ENCODE measurements at regions not wholly inside any gene's neighbourhood (a gene's known extent, or its start where the extent isn't known, plus 50 kb on each side); places are given as distances from the start of the nearest gene placed in this dataset.

DNA sequence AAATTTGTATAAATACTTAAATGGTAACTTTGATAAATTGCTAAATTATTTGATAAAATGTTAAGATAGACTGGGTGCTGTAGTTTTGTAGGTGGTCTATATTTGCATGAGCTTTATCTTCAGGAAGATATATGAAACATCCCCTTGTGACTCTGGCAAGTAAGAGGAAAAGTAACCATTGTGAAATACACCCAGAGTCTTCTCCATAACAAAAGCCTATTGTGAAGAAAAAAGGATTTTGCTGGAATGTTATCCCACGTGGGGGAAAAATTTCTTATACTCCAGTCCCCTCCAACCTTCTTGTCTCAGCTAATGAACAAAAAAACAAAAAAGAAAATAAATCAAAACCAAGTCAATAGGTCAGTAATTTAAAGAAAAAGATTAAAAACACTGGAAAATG, 600.7 kb downstream of the HDGFL1 start:
- intact Hi-C loops (cut with micrococcal nuclease): loop anchor here (10.0 kb wide), 3 partner anchors 135 to 435 kb away; no protein-coding TSS in a partner anchor
- WGBS, 2 experiments (ENCODE audit: extremely low coverage in 2 of 2, insufficient read length in 1 of 2): no CpG with 5 or more reads among the region's 1 CpG
- in situ Hi-C loops (cut with MboI; ENCODE audit: low sequenced_read_pairs): no loop called here

More for the DNA sequence above, 600.7 kb downstream of the HDGFL1 start:
- DNase-seq: no peak
- Histone ChIP-seq H4K91ac (ENCODE audit: insufficient read depth, low read depth, low read length) (no peak overlapping the region), H3K36me3 (ENCODE audit: control insufficient read depth, insufficient read depth, low read length) (no peaks in the 10 kb centered on the region), H3K4ac (ENCODE audit: low read depth, low read length) (no peak overlapping the region), H3K27me3 (ENCODE audit: control insufficient read depth, insufficient read depth, low read length) (no peaks in the 10 kb centered on the region), H3K9me1 (ENCODE audit: insufficient read depth, low read length) (no peaks in the 10 kb centered on the region), H3K14ac (replicated peaks; ENCODE audit: low read depth, low read length) (no peak overlapping the region), H2BK20ac (ENCODE audit: low read depth, low read length) (no peak overlapping the region), H3K9ac (ENCODE audit: low read depth, low read length) (no peak overlapping the region), H3K4me3 (ENCODE audit: insufficient read depth, low read depth, low read length) (no peak overlapping the region), H2AK5ac (ENCODE audit: low read depth, low read length) (no peak overlapping the region), H3K4me1 (ENCODE audit: control insufficient read depth, insufficient read depth, low read length) (peaks cover 9% of the 10 kb centered on the region), H3K56ac (ENCODE audit: extremely low read depth, insufficient read depth, low read length) (no peak overlapping the region), H3K23ac (ENCODE audit: low read depth, low read length) (no peak overlapping the region), H2BK120ac (ENCODE audit: low read depth, low read length) (no peak overlapping the region), H3K4me2 (ENCODE audit: low read depth, low read length) (no peak overlapping the region), H2BK15ac (ENCODE audit: low read depth, low read length) (no peak overlapping the region), H3K27ac (ENCODE audit: insufficient read depth, low read length) (no peak overlapping the region), H3K9me3 (ENCODE audit: control insufficient read depth, insufficient read depth, low read length) (no peaks in the 10 kb centered on the region), H4K8ac (ENCODE audit: low read depth in 2 of 2, low read length in 2 of 2) (no peak overlapping the region), H3K79me1 (ENCODE audit: low read depth in 1 of 2, low read length in 2 of 2) (no peaks in the 10 kb centered on the region), H2BK5ac (ENCODE audit: low read depth, low read length, poor library complexity, severe bottlenecking) (no peak overlapping the region), H2AFZ (replicated peaks; ENCODE audit: low read length, poor library complexity) (no peak overlapping the region), H3K18ac (ENCODE audit: low read depth, low read length) (no peak overlapping the region), H2AK9ac (replicated peaks; ENCODE audit: low read depth, low read length, poor library complexity) (no peak overlapping the region), H4K20me1 (ENCODE audit: insufficient read depth, low read length) (no peaks in the 10 kb centered on the region), H4K5ac (ENCODE audit: low read depth, low read length) (no peak overlapping the region)
- ATAC-seq (ENCODE audit: low read depth): no peak
- ChIA-PET CTCF (no interaction called here), POLR2A (ENCODE audit: unreplicated experiment) (interaction anchor here (0.6 kb wide), 1 partner anchor 1144 kb away, joined by 3 read pairs; no protein-coding TSS in a partner anchor)
- BruUV-seq (replicated peaks): no TSS peak
- TF ChIP-seq RFX5 (IDR thresholded peaks at IDR 0.05; ENCODE audit: low read depth, low read length): no peak
- no peak for TF ChIP-seq FOS (IDR thresholded peaks at IDR 0.05; ENCODE audit: low read depth, low read length)
- 0 out of 2 replicates have a peak, but pooled peaks have one; percentile 3 for TF ChIP-seq CEBPB (IDR thresholded peaks at IDR 0.05; ENCODE audit: low read depth, low read length)
- dilution Hi-C loops (cut with HindIII; ENCODE audit: low sequenced_read_pairs, unreplicated experiment): no loop called here
